ENCODE measurements at regions not wholly inside any gene's neighbourhood (a gene's known extent, or its start where the extent isn't known, plus 50 kb on each side); places are given as distances from the start of the nearest gene placed in this dataset.
"Not testable (repeated sequence)": the region's sequence is repeated elsewhere in the genome, so short reads cannot be mapped to it uniquely, and the experiment has no call there.

- intact Hi-C loops (cut with micrococcal nuclease) = no loop called here
These were observed 314.7 kb upstream of the ROPN1 start for GRCh38 chr3:124306665-124307064.

GRCh38 chr3:124313621-124314020 is 321.7 kb upstream of the ROPN1 start:
- intact Hi-C loops (cut with micrococcal nuclease) = no loop called here

- intact Hi-C loops (cut with micrococcal nuclease) = no loop called here
These were observed 323.5 kb upstream of the ROPN1 start for GRCh38 chr3:124315215-124316033.

- intact Hi-C loops (cut with micrococcal nuclease) = no loop called here
These were observed 324.0 kb upstream of the ROPN1 start for GRCh38 chr3:124316034-124316287.

- intact Hi-C loops (cut with micrococcal nuclease) = no loop called here
These were observed 326.1 kb upstream of the ROPN1 start for GRCh38 chr3:124318014-124318413.

GRCh38 chr3:124318656-124319055 is 326.7 kb upstream of the ROPN1 start:
- intact Hi-C loops (cut with micrococcal nuclease) = no loop called here

GRCh38 chr3:124320976-124321375 is 329.1 kb upstream of the ROPN1 start:
- intact Hi-C loops (cut with micrococcal nuclease) = no loop called here

- intact Hi-C loops (cut with micrococcal nuclease) = no loop called here
These were observed 330.5 kb upstream of the ROPN1 start for GRCh38 chr3:124322309-124322880.

GRCh38 chr3:124322966-124323365 is 331.0 kb upstream of the ROPN1 start:
- intact Hi-C loops (cut with micrococcal nuclease) = no loop called here

GRCh38 chr3:124325248-124325647 is 333.3 kb upstream of the ROPN1 start:
- intact Hi-C loops (cut with micrococcal nuclease) = no loop called here

GRCh38 chr3:124329723-124330122 is 337.8 kb upstream of the ROPN1 start:
- intact Hi-C loops (cut with micrococcal nuclease) = no loop called here

GRCh38 chr3:124333931-124334640 is 342.2 kb upstream of the ROPN1 start:
- intact Hi-C loops (cut with micrococcal nuclease) = no loop called here

- intact Hi-C loops (cut with micrococcal nuclease) = no loop called here
These were observed 344.2 kb upstream of the ROPN1 start for GRCh38 chr3:124336067-124336656.

GRCh38 chr3:124345845-124346244 is 353.9 kb upstream of the ROPN1 start:
- intact Hi-C loops (cut with micrococcal nuclease) = no loop called here

- intact Hi-C loops (cut with micrococcal nuclease) = no loop called here
These were observed 354.6 kb upstream of the ROPN1 start for GRCh38 chr3:124346487-124346886.

GRCh38 chr3:124347418-124347817 is 355.5 kb upstream of the ROPN1 start:
- intact Hi-C loops (cut with micrococcal nuclease) = no loop called here

GRCh38 chr3:124348555-124348954 is 356.6 kb upstream of the ROPN1 start:
- intact Hi-C loops (cut with micrococcal nuclease) = not testable (repeated sequence)

- intact Hi-C loops (cut with micrococcal nuclease) = loop anchor here (1.0 kb wide), 2 partner anchors 117 to 199 kb away; no protein-coding TSS in a partner anchor
These were observed 359.7 kb upstream of the ROPN1 start for GRCh38 chr3:124351430-124352148.

- intact Hi-C loops (cut with micrococcal nuclease) = no loop called here
These were observed 360.2 kb upstream of the ROPN1 start for GRCh38 chr3:124352149-124352539.

- intact Hi-C loops (cut with micrococcal nuclease) = no loop called here
These were observed 361.8 kb upstream of the ROPN1 start for GRCh38 chr3:124353691-124354090.

GRCh38 chr3:124354150-124354549 is 362.2 kb upstream of the ROPN1 start:
- intact Hi-C loops (cut with micrococcal nuclease) = no loop called here

- intact Hi-C loops (cut with micrococcal nuclease) = no loop called here
These were observed 366.2 kb upstream of the ROPN1 start for GRCh38 chr3:124358156-124358555.

Measured in T-helper 1 cell treated with Interleukin-12 subunit alpha and Interleukin-12 subunit beta and Interleukin-4 antibody, amounts not matched to agents 30 ng/mL and 1 ng/mL, for 36 hours (primary cell).